CD4-positive, alpha-beta memory T cell (primary cell): ENCODE measurements at regions not wholly inside any gene's neighbourhood (a gene's known extent, or its start where the extent isn't known, plus 50 kb on each side); places are given as distances from the start of the nearest gene placed in this dataset.
"Not testable (repeated sequence)": the region's sequence is repeated elsewhere in the genome, so short reads cannot be mapped to it uniquely, and the experiment has no call there.

ENCODE experiments used
- CTCF ChIA-PET: fragments of 350-600 bp; sonication (Branson Sonifier 250); formaldehyde crosslinking; loops from one replicate; lab custom pipeline; 2021; ENCODE audit warnings: inconsistent platforms; ENCODE audit not compliant: partially characterized antibody; lab: Charles Lee
- POLR2A ChIA-PET: fragments of 350-600 bp; sonication (Branson Sonifier 250); formaldehyde crosslinking; loops from one replicate; lab custom pipeline; 2021; ENCODE audit not compliant: partially characterized antibody; lab: Charles Lee
- DNase-seq, 5 donors: peaks; one replicate each; pipeline versions ENCODE4 v3.0.0 to v3.0.0-alpha.2; 2020 to 2022; ENCODE audit warnings: mixed read lengths in 1 of 5
- H3K27ac ChIP-seq: one replicate; pipeline ENCODE4 v1.7.0; 2013; ENCODE audit warnings: low read depth, low read length
- H3K27me3 ChIP-seq: 2 replicates; pipeline ENCODE4 v1.7.0; 2013; ENCODE audit warnings: mild to moderate bottlenecking, low read length, moderate library complexity; ENCODE audit not compliant: insufficient read depth
- H3K36me3 ChIP-seq: 2 replicates; pipeline ENCODE4 v1.7.0; 2013; ENCODE audit warnings: mild to moderate bottlenecking, low read length, moderate library complexity; ENCODE audit not compliant: insufficient read depth
- H3K4me1 ChIP-seq: 2 replicates; pipeline ENCODE4 v1.7.0; 2013; ENCODE audit warnings: mild to moderate bottlenecking, low read length, moderate library complexity; ENCODE audit not compliant: insufficient read depth
- H3K4me3 ChIP-seq, 2 donors: one replicate each; pipeline ENCODE4 v1.7.0; 2013; ENCODE audit warnings: low read length in 2 of 2, mild to moderate bottlenecking in 1 of 2
- H3K9me3 ChIP-seq, 2 donors: one replicate each; pipeline ENCODE4 v1.7.0; 2013; ENCODE audit warnings: low read length in 2 of 2, control low read depth in 1 of 2; ENCODE audit not compliant: control insufficient read depth in 1 of 2
- H3K27ac Mint-ChIP-seq, 7 donors: one replicate each; pipeline ENCODE4 v1.8.0; 2020 to 2021; ENCODE audit warnings: mixed read lengths in 7 of 7, mild to moderate bottlenecking in 6 of 7, inconsistent platforms in 3 of 7, moderate library complexity in 3 of 7
- H3K27me3 Mint-ChIP-seq, 2 donors: one replicate each; pipeline ENCODE4 v1.8.0; 2020 to 2021; ENCODE audit warnings: mixed read lengths in 2 of 2
- H3K36me3 Mint-ChIP-seq, 2 donors: one replicate each; pipeline ENCODE4 v1.8.0; 2020 to 2021; ENCODE audit warnings: mixed read lengths in 2 of 2, inconsistent platforms in 1 of 2, mild to moderate bottlenecking in 1 of 2
- H3K4me1 Mint-ChIP-seq, 4 donors: one replicate each; pipeline ENCODE4 v1.8.0; 2020 to 2021; ENCODE audit warnings: mixed read lengths in 4 of 4, mild to moderate bottlenecking in 1 of 4
- H3K4me3 Mint-ChIP-seq, 8 donors: one replicate each; pipeline ENCODE4 v1.8.0; 2020 to 2021; ENCODE audit warnings: mixed read lengths in 8 of 8, mild to moderate bottlenecking in 7 of 8, moderate library complexity in 6 of 8, inconsistent platforms in 3 of 8
- H3K9me3 Mint-ChIP-seq, 8 donors: one replicate each; pipeline ENCODE4 v1.8.0; 2020 to 2021; ENCODE audit warnings: mixed read lengths in 8 of 8, mild to moderate bottlenecking in 5 of 8, inconsistent platforms in 3 of 8, moderate library complexity in 1 of 8
- intact Hi-C: fragments of 100-400 bp; cut with micrococcal nuclease; formaldehyde crosslinking; loops from one replicate; pipeline ENCODE4 v1.15.1; 2023

GRCh38 chr1:206299181-206299791, 95.9 kb downstream of the SRGAP2 start:
- H3K9me3 Mint-ChIP-seq, DNase-seq, POLR2A ChIA-PET, H3K36me3 ChIP-seq, H3K27ac Mint-ChIP-seq, H3K4me1 ChIP-seq, intact Hi-C loops, H3K9me3 ChIP-seq, H3K27me3 ChIP-seq, H3K4me3 Mint-ChIP-seq, H3K27ac ChIP-seq, CTCF ChIA-PET, H3K4me1 Mint-ChIP-seq, H3K27me3 Mint-ChIP-seq, H3K36me3 Mint-ChIP-seq, H3K4me3 ChIP-seq: not testable (repeated sequence)

- H3K4me3 Mint-ChIP-seq, CTCF ChIA-PET, H3K4me1 ChIP-seq, H3K27me3 Mint-ChIP-seq, POLR2A ChIA-PET, H3K36me3 ChIP-seq, H3K4me3 ChIP-seq, H3K9me3 ChIP-seq, intact Hi-C loops, H3K9me3 Mint-ChIP-seq, H3K27ac Mint-ChIP-seq, H3K27ac ChIP-seq, H3K36me3 Mint-ChIP-seq, H3K27me3 ChIP-seq, H3K4me1 Mint-ChIP-seq, DNase-seq: not testable (repeated sequence)
Measured at GRCh38 chr1:206299942-206300341, 96.6 kb downstream of the SRGAP2 start.

GRCh38 chr1:206302056-206302455, 98.7 kb downstream of the SRGAP2 start:
- H3K4me3 ChIP-seq, H3K27ac Mint-ChIP-seq, H3K4me3 Mint-ChIP-seq, H3K27me3 Mint-ChIP-seq, H3K27ac ChIP-seq, H3K36me3 Mint-ChIP-seq, CTCF ChIA-PET, H3K4me1 Mint-ChIP-seq, H3K9me3 ChIP-seq, POLR2A ChIA-PET, H3K9me3 Mint-ChIP-seq, H3K27me3 ChIP-seq, DNase-seq, H3K4me1 ChIP-seq, intact Hi-C loops, H3K36me3 ChIP-seq: not testable (repeated sequence)

GRCh38 chr1:206307442-206307841, 104.1 kb downstream of the SRGAP2 start:
- H3K27ac ChIP-seq, H3K36me3 ChIP-seq, H3K9me3 Mint-ChIP-seq, H3K36me3 Mint-ChIP-seq, H3K4me3 ChIP-seq, DNase-seq, H3K4me1 Mint-ChIP-seq, H3K4me1 ChIP-seq, H3K4me3 Mint-ChIP-seq, CTCF ChIA-PET, H3K27ac Mint-ChIP-seq, H3K27me3 Mint-ChIP-seq, H3K9me3 ChIP-seq, POLR2A ChIA-PET, H3K27me3 ChIP-seq, intact Hi-C loops: not testable (repeated sequence)

- H3K4me1 Mint-ChIP-seq, DNase-seq, intact Hi-C loops, H3K27me3 Mint-ChIP-seq, H3K9me3 Mint-ChIP-seq, POLR2A ChIA-PET, H3K4me1 ChIP-seq, H3K27ac Mint-ChIP-seq, H3K27ac ChIP-seq, CTCF ChIA-PET, H3K4me3 ChIP-seq, H3K4me3 Mint-ChIP-seq, H3K9me3 ChIP-seq, H3K36me3 ChIP-seq, H3K36me3 Mint-ChIP-seq, H3K27me3 ChIP-seq: not testable (repeated sequence)
Measured at GRCh38 chr1:206310948-206311347, 107.6 kb downstream of the SRGAP2 start.

- CTCF ChIA-PET, H3K36me3 Mint-ChIP-seq, H3K9me3 ChIP-seq, H3K27ac ChIP-seq, H3K4me1 ChIP-seq, intact Hi-C loops, H3K36me3 ChIP-seq, DNase-seq, H3K27me3 Mint-ChIP-seq, H3K9me3 Mint-ChIP-seq, H3K27ac Mint-ChIP-seq, H3K27me3 ChIP-seq, POLR2A ChIA-PET, H3K4me3 ChIP-seq, H3K4me1 Mint-ChIP-seq, H3K4me3 Mint-ChIP-seq: not testable (repeated sequence)
Measured at GRCh38 chr1:206311611-206312273, 108.4 kb downstream of the SRGAP2 start.

GRCh38 chr1:206312274-206312665, 108.9 kb downstream of the SRGAP2 start:
- H3K4me3 ChIP-seq, H3K27me3 ChIP-seq, H3K27ac ChIP-seq, intact Hi-C loops, POLR2A ChIA-PET, H3K9me3 Mint-ChIP-seq, H3K27me3 Mint-ChIP-seq, DNase-seq, H3K36me3 ChIP-seq, H3K4me1 ChIP-seq, H3K27ac Mint-ChIP-seq, H3K36me3 Mint-ChIP-seq, H3K4me1 Mint-ChIP-seq, H3K9me3 ChIP-seq, H3K4me3 Mint-ChIP-seq, CTCF ChIA-PET: not testable (repeated sequence)
